Stimulated activated CD8-positive, alpha-beta memory T cell treated with anti-CD3 and anti-CD28 coated beads, Interleukin-7, amount 100 ng/mL, for 48 hours (primary cell): ENCODE measurements at regions not wholly inside any gene's neighbourhood (a gene's known extent, or its start where the extent isn't known, plus 50 kb on each side); places are given as distances from the start of the nearest gene placed in this dataset.
"Not testable (repeated sequence)": the region's sequence is repeated elsewhere in the genome, so short reads cannot be mapped to it uniquely, and the experiment has no call there.

Experiments
- DNase-seq, 2 donors: peaks; one replicate each; pipeline ENCODE4 v3.0.0-alpha.2; 2020; ENCODE audit warnings: low read depth in 1 of 2; ENCODE audit errors: extremely low read depth in 1 of 2

- DNase-seq = no peak
Observed at GRCh38 chr2:17010104-17010503, 344.5 kb upstream of the CYRIA start.

- DNase-seq = no peak
Observed at GRCh38 chr2:17000184-17000482, 334.5 kb upstream of the CYRIA start.

GRCh38 chr2:16999347-17000183 is 333.9 kb upstream of the CYRIA start:
- no peak for DNase-seq

GRCh38 chr2:16978301-16978700 is 312.7 kb upstream of the CYRIA start:
- no peak for DNase-seq

GRCh38 chr2:16974688-16975087 is 309.1 kb upstream of the CYRIA start:
- no peak for DNase-seq

- DNase-seq = no peak
Observed at GRCh38 chr2:16973586-16974286, 308.1 kb upstream of the CYRIA start.

GRCh38 chr2:16972276-16972675 is 306.6 kb upstream of the CYRIA start:
- DNase-seq = no peak

- DNase-seq = no peak
Observed at GRCh38 chr2:16971722-16972234, 306.1 kb upstream of the CYRIA start.

- DNase-seq = not testable (repeated sequence)
Observed at GRCh38 chr2:16970948-16971347, 305.3 kb upstream of the CYRIA start.

GRCh38 chr2:16962505-16962904 is 296.9 kb upstream of the CYRIA start:
- no peak for DNase-seq

- no peak for DNase-seq
Observed at GRCh38 chr2:16960579-16960978, 294.9 kb upstream of the CYRIA start.

- no peak for DNase-seq
Observed at GRCh38 chr2:16958266-16958665, 292.6 kb upstream of the CYRIA start.

- no peak for DNase-seq
Observed at GRCh38 chr2:16952805-16953204, 287.2 kb upstream of the CYRIA start.

GRCh38 chr2:16952368-16952767 is 286.7 kb upstream of the CYRIA start:
- no peak for DNase-seq

GRCh38 chr2:16950436-16950835 is 284.8 kb upstream of the CYRIA start:
- DNase-seq = no peak

- DNase-seq = no peak
Observed at GRCh38 chr2:16948710-16949109, 283.1 kb upstream of the CYRIA start.

- DNase-seq = no peak
Observed at GRCh38 chr2:16948053-16948452, 282.4 kb upstream of the CYRIA start.

- no peak for DNase-seq
Observed at GRCh38 chr2:16943279-16943958, 277.8 kb upstream of the CYRIA start.

- no peak for DNase-seq
Observed at GRCh38 chr2:16940214-16940613, 274.6 kb upstream of the CYRIA start.

GRCh38 chr2:16939771-16940170 is 274.1 kb upstream of the CYRIA start:
- DNase-seq = no peak

GRCh38 chr2:16933355-16933754 is 267.7 kb upstream of the CYRIA start:
- DNase-seq = no peak

- no peak for DNase-seq
Observed at GRCh38 chr2:16932826-16933225, 267.2 kb upstream of the CYRIA start.
